ENCODE measurements at regions not wholly inside any gene's neighbourhood (a gene's known extent, or its start where the extent isn't known, plus 50 kb on each side); places are given as distances from the start of the nearest gene placed in this dataset.

- TF ChIP-seq CTCF (IDR thresholded peaks at IDR 0.05): no peak
- no peak for TF ChIP-seq ZFX (IDR thresholded peaks at IDR 0.05; ENCODE audit: borderline replicate concordance)
- H3K27ac ChIP-seq: peak overlapping the region; percentile 73
Measured at GRCh38 chr7:125257617-125258016, 328.0 kb upstream of the POT1 start.

GRCh38 chr7:125256446-125256845 lies 326.8 kb upstream of the POT1 start:
- peak overlapping the region; percentile 73 for H3K27ac ChIP-seq
- no peak for TF ChIP-seq CTCF (IDR thresholded peaks at IDR 0.05)
- no peak for TF ChIP-seq ZFX (IDR thresholded peaks at IDR 0.05; ENCODE audit: borderline replicate concordance)

GRCh38 chr7:125255810-125256209 lies 326.2 kb upstream of the POT1 start:
- no peak for TF ChIP-seq CTCF (IDR thresholded peaks at IDR 0.05)
- TF ChIP-seq ZFX (IDR thresholded peaks at IDR 0.05; ENCODE audit: borderline replicate concordance): no peak
- H3K27ac ChIP-seq: peak overlapping the region; percentile 73

GRCh38 chr7:125254566-125254965 lies 324.9 kb upstream of the POT1 start:
- peak overlapping the region; percentile 73 for H3K27ac ChIP-seq
- TF ChIP-seq ZFX (IDR thresholded peaks at IDR 0.05; ENCODE audit: borderline replicate concordance): no peak
- TF ChIP-seq CTCF (IDR thresholded peaks at IDR 0.05): no peak

GRCh38 chr7:125253452-125254190 lies 324.0 kb upstream of the POT1 start:
- no peak for TF ChIP-seq CTCF (IDR thresholded peaks at IDR 0.05)
- TF ChIP-seq ZFX (IDR thresholded peaks at IDR 0.05; ENCODE audit: borderline replicate concordance): no peak
- no peak overlapping the region for H3K27ac ChIP-seq

- TF ChIP-seq ZFX (IDR thresholded peaks at IDR 0.05; ENCODE audit: borderline replicate concordance): no peak
- no peak for TF ChIP-seq CTCF (IDR thresholded peaks at IDR 0.05)
- no peak overlapping the region for H3K27ac ChIP-seq
Measured at GRCh38 chr7:125247514-125248098, 318.0 kb upstream of the POT1 start.

GRCh38 chr7:125246706-125247105 lies 317.1 kb upstream of the POT1 start:
- no peak for TF ChIP-seq ZFX (IDR thresholded peaks at IDR 0.05; ENCODE audit: borderline replicate concordance)
- no peak for TF ChIP-seq CTCF (IDR thresholded peaks at IDR 0.05)
- no peak overlapping the region for H3K27ac ChIP-seq
